Activated CD4-positive, alpha-beta T cell treated with anti-CD3 and anti-CD28 coated beads, Interleukin-2, amount 50 U/mL, for 1 hour (primary cell): ENCODE measurements at regions not wholly inside any gene's neighbourhood (a gene's known extent, or its start where the extent isn't known, plus 50 kb on each side); places are given as distances from the start of the nearest gene placed in this dataset.
"Not testable (repeated sequence)": the region's sequence is repeated elsewhere in the genome, so short reads cannot be mapped to it uniquely, and the experiment has no call there.

Experiments
- DNase-seq: peaks from one replicate; pipeline ENCODE4 v3.0.0-alpha.2; 2020

GRCh38 chr14:86777963-86778602 lies 1214.9 kb downstream of the GALC start:
- DNase-seq = no peak

GRCh38 chr14:86775896-86776295 lies 1217.1 kb downstream of the GALC start:
- not testable (repeated sequence) for DNase-seq

- DNase-seq = no peak
These were observed 1218.1 kb downstream of the GALC start for GRCh38 chr14:86774916-86775315.

GRCh38 chr14:86772075-86772474 lies 1220.9 kb downstream of the GALC start:
- no peak for DNase-seq

GRCh38 chr14:86770186-86770585 lies 1222.8 kb downstream of the GALC start:
- DNase-seq = no peak

GRCh38 chr14:86766469-86766868 lies 1226.5 kb downstream of the GALC start:
- DNase-seq = no peak

- no peak for DNase-seq
These were observed 1231.4 kb downstream of the GALC start for GRCh38 chr14:86761611-86762010.

- no peak for DNase-seq
These were observed 1226.7 kb downstream of the FLRT2 start for GRCh38 chr14:86756521-86757190.

- not testable (repeated sequence) for DNase-seq
These were observed 1220.5 kb downstream of the FLRT2 start for GRCh38 chr14:86750488-86750887.

GRCh38 chr14:86739761-86740160 lies 1209.8 kb downstream of the FLRT2 start:
- DNase-seq = no peak

GRCh38 chr14:86731427-86731826 lies 1201.5 kb downstream of the FLRT2 start:
- not testable (repeated sequence) for DNase-seq

- no peak for DNase-seq
These were observed 1193.3 kb downstream of the FLRT2 start for GRCh38 chr14:86723254-86723624.

GRCh38 chr14:86722612-86723253 lies 1192.8 kb downstream of the FLRT2 start:
- no peak for DNase-seq

- DNase-seq = no peak
These were observed 1184.6 kb downstream of the FLRT2 start for GRCh38 chr14:86714575-86714974.

- no peak for DNase-seq
These were observed 1184.2 kb downstream of the FLRT2 start for GRCh38 chr14:86714153-86714552.

- DNase-seq = no peak
These were observed 1182.8 kb downstream of the FLRT2 start for GRCh38 chr14:86712727-86713126.

- DNase-seq = no peak
These were observed 1182.2 kb downstream of the FLRT2 start for GRCh38 chr14:86712176-86712575.

- DNase-seq = no peak
These were observed 1178.9 kb downstream of the FLRT2 start for GRCh38 chr14:86708846-86709339.

GRCh38 chr14:86707071-86707470 lies 1177.1 kb downstream of the FLRT2 start:
- no peak for DNase-seq

- no peak for DNase-seq
These were observed 1153.6 kb downstream of the FLRT2 start for GRCh38 chr14:86683561-86683960.

GRCh38 chr14:86675059-86675458 lies 1145.1 kb downstream of the FLRT2 start:
- DNase-seq = no peak

GRCh38 chr14:86673523-86673969 lies 1143.6 kb downstream of the FLRT2 start:
- DNase-seq = no peak

- DNase-seq = no peak
These were observed 1142.1 kb downstream of the FLRT2 start for GRCh38 chr14:86672080-86672479.

- no peak for DNase-seq
These were observed 1136.0 kb downstream of the FLRT2 start for GRCh38 chr14:86665975-86666374.
